ENCODE measurements at regions not wholly inside any gene's neighbourhood (a gene's known extent, or its start where the extent isn't known, plus 50 kb on each side); places are given as distances from the start of the nearest gene placed in this dataset.
A peak's percentile ranks its signal among the peaks of the same experiment; 100 is the strongest.
"Not testable (repeated sequence)": the region's sequence is repeated elsewhere in the genome, so short reads cannot be mapped to it uniquely, and the experiment has no call there.

- H3K27me3 Mint-ChIP-seq, result peaks cover 2% of the 10 kb centered on the region
- H3K4me3 Mint-ChIP-seq, result no peak overlapping the region
- CTCF ChIA-PET, result no interaction called here
- no peaks in the 10 kb centered on the region for H3K9me3 Mint-ChIP-seq
- H3K4me1 Mint-ChIP-seq, result no peaks in the 10 kb centered on the region
- H3K36me3 Mint-ChIP-seq (ENCODE audit: low read depth), result no peaks in the 10 kb centered on the region
- H3K27ac Mint-ChIP-seq, result no peak overlapping the region
- POLR2A ChIA-PET, result no interaction called here
- DNase-seq, result no peak
Measured at GRCh38 chrX:63581906-63582305, 203.1 kb downstream of the ARHGEF9 start.

GRCh38 chrX:63581398-63581797, 203.6 kb downstream of the ARHGEF9 start:
- Mint-ChIP-seq H3K27ac (no peak overlapping the region), H3K27me3 (peaks cover 2% of the 10 kb centered on the region), H3K9me3 (no peaks in the 10 kb centered on the region), H3K4me1 (no peaks in the 10 kb centered on the region), H3K36me3 (ENCODE audit: low read depth) (no peaks in the 10 kb centered on the region), H3K4me3 (no peak overlapping the region)
- CTCF ChIA-PET, result no interaction called here
- DNase-seq, result no peak
- POLR2A ChIA-PET, result no interaction called here

GRCh38 chrX:63576533-63576932, 208.5 kb downstream of the ARHGEF9 start:
- H3K9me3 Mint-ChIP-seq, result no peaks in the 10 kb centered on the region
- H3K27ac Mint-ChIP-seq, result no peak overlapping the region
- CTCF ChIA-PET, result no interaction called here

GRCh38 chrX:63575700-63576099, 209.3 kb downstream of the ARHGEF9 start:
- CTCF ChIA-PET; H3K27ac Mint-ChIP-seq; H3K9me3 Mint-ChIP-seq; H3K27me3 Mint-ChIP-seq; POLR2A ChIA-PET; H3K4me1 Mint-ChIP-seq; DNase-seq; H3K4me3 Mint-ChIP-seq; H3K36me3 Mint-ChIP-seq (ENCODE audit: low read depth): not testable (repeated sequence)

More at GRCh38 chrX:63576533-63576932, 208.5 kb downstream of the ARHGEF9 start:
- POLR2A ChIA-PET, result no interaction called here
- H3K4me3 Mint-ChIP-seq, result no peak overlapping the region
- peaks cover 4% of the 10 kb centered on the region for H3K27me3 Mint-ChIP-seq
- H3K4me1 Mint-ChIP-seq, result no peaks in the 10 kb centered on the region
- DNase-seq, result no peak
- H3K36me3 Mint-ChIP-seq (ENCODE audit: low read depth), result no peaks in the 10 kb centered on the region

GRCh38 chrX:63566856-63567255, 215.7 kb upstream of the SPIN4 start:
- POLR2A ChIA-PET, result no interaction called here
- CTCF ChIA-PET, result no interaction called here

GRCh38 chrX:63561425-63561824, 210.3 kb upstream of the SPIN4 start:
- H3K9me3 Mint-ChIP-seq, result no peaks in the 10 kb centered on the region
- peaks cover 15% of the 10 kb centered on the region for H3K4me1 Mint-ChIP-seq
- peaks cover 11% of the 10 kb centered on the region for H3K36me3 Mint-ChIP-seq (ENCODE audit: low read depth)
- peak overlapping the region; percentile 98 for H3K4me3 Mint-ChIP-seq
- ChIA-PET CTCF (no interaction called here), POLR2A (no interaction called here)
- DNase-seq, result no peak
- no peak overlapping the region for H3K27ac Mint-ChIP-seq
- H3K27me3 Mint-ChIP-seq, result no peaks in the 10 kb centered on the region

More at GRCh38 chrX:63566856-63567255, 215.7 kb upstream of the SPIN4 start:
- Mint-ChIP-seq H3K27me3 (peaks cover 6% of the 10 kb centered on the region), H3K27ac (no peak overlapping the region), H3K36me3 (ENCODE audit: low read depth) (no peaks in the 10 kb centered on the region), H3K9me3 (peaks cover 2% of the 10 kb centered on the region), H3K4me3 (no peak overlapping the region), H3K4me1 (no peaks in the 10 kb centered on the region)
- DNase-seq, result no peak

GRCh38 chrX:63560601-63561218, 209.6 kb upstream of the SPIN4 start:
- H3K27me3 Mint-ChIP-seq, result no peaks in the 10 kb centered on the region
- H3K4me1 Mint-ChIP-seq, result peaks cover 15% of the 10 kb centered on the region
- POLR2A ChIA-PET, result no interaction called here
- CTCF ChIA-PET, result no interaction called here
- H3K27ac Mint-ChIP-seq, result peak overlapping the region; percentile 87
- peak overlapping the region; percentile 98 for H3K4me3 Mint-ChIP-seq
- peaks cover 11% of the 10 kb centered on the region for H3K36me3 Mint-ChIP-seq (ENCODE audit: low read depth)
- DNase-seq, result peak; percentile 67
- no peaks in the 10 kb centered on the region for H3K9me3 Mint-ChIP-seq

GRCh38 chrX:63551856-63552255, 200.7 kb upstream of the SPIN4 start:
- H3K36me3 Mint-ChIP-seq (ENCODE audit: low read depth), result no peaks in the 10 kb centered on the region
- H3K9me3 Mint-ChIP-seq, result peaks cover 20% of the 10 kb centered on the region
- H3K27me3 Mint-ChIP-seq, result no peaks in the 10 kb centered on the region
- no peaks in the 10 kb centered on the region for H3K4me1 Mint-ChIP-seq
- H3K4me3 Mint-ChIP-seq, result no peak overlapping the region
- CTCF ChIA-PET, result no interaction called here
- H3K27ac Mint-ChIP-seq, result no peak overlapping the region
- POLR2A ChIA-PET, result no interaction called here
- DNase-seq, result no peak

- Mint-ChIP-seq H3K36me3 (ENCODE audit: low read depth) (peaks cover 1% of the 10 kb centered on the region), H3K4me1 (no peaks in the 10 kb centered on the region), H3K9me3 (peaks cover 13% of the 10 kb centered on the region), H3K4me3 (no peak overlapping the region), H3K27ac (no peak overlapping the region), H3K27me3 (no peaks in the 10 kb centered on the region)
- CTCF ChIA-PET, result no interaction called here
- POLR2A ChIA-PET, result no interaction called here
- no peak for DNase-seq
Measured at GRCh38 chrX:63530654-63531053, 179.5 kb upstream of the SPIN4 start.

- no peaks in the 10 kb centered on the region for H3K27me3 Mint-ChIP-seq
- peaks cover 1% of the 10 kb centered on the region for H3K36me3 Mint-ChIP-seq (ENCODE audit: low read depth)
- peaks cover 13% of the 10 kb centered on the region for H3K9me3 Mint-ChIP-seq
- H3K27ac Mint-ChIP-seq, result no peak overlapping the region
- ChIA-PET CTCF (no interaction called here), POLR2A (no interaction called here)
- DNase-seq, result no peak
- no peaks in the 10 kb centered on the region for H3K4me1 Mint-ChIP-seq
- H3K4me3 Mint-ChIP-seq, result no peak overlapping the region
Measured at GRCh38 chrX:63529961-63530360, 178.8 kb upstream of the SPIN4 start.

- H3K27me3 Mint-ChIP-seq, result no peaks in the 10 kb centered on the region
- no peak overlapping the region for H3K27ac Mint-ChIP-seq
- CTCF ChIA-PET, result no interaction called here
- no peak for DNase-seq
- POLR2A ChIA-PET, result no interaction called here
- H3K4me1 Mint-ChIP-seq, result no peaks in the 10 kb centered on the region
- peaks cover 1% of the 10 kb centered on the region for H3K36me3 Mint-ChIP-seq (ENCODE audit: low read depth)
- peaks cover 11% of the 10 kb centered on the region for H3K9me3 Mint-ChIP-seq
- H3K4me3 Mint-ChIP-seq, result no peak overlapping the region
Measured at GRCh38 chrX:63526863-63527262, 175.7 kb upstream of the SPIN4 start.

- Mint-ChIP-seq H3K36me3 (ENCODE audit: low read depth) (peaks cover 2% of the 10 kb centered on the region), H3K4me3 (no peak overlapping the region), H3K27ac (no peak overlapping the region), H3K27me3 (no peaks in the 10 kb centered on the region), H3K4me1 (no peaks in the 10 kb centered on the region), H3K9me3 (peaks cover 5% of the 10 kb centered on the region)
- POLR2A ChIA-PET, result no interaction called here
- DNase-seq, result no peak
- CTCF ChIA-PET, result interaction anchor here (0.6 kb wide), 1 partner anchor 408 kb away, joined by 4 read pairs; no protein-coding TSS in a partner anchor
Measured at GRCh38 chrX:63525491-63525890, 174.4 kb upstream of the SPIN4 start.

GRCh38 chrX:63519368-63519767, 168.2 kb upstream of the SPIN4 start:
- H3K27ac Mint-ChIP-seq; POLR2A ChIA-PET; H3K9me3 Mint-ChIP-seq; H3K4me1 Mint-ChIP-seq; DNase-seq; CTCF ChIA-PET; H3K27me3 Mint-ChIP-seq; H3K36me3 Mint-ChIP-seq (ENCODE audit: low read depth); H3K4me3 Mint-ChIP-seq: not testable (repeated sequence)

- POLR2A ChIA-PET, result no interaction called here
- DNase-seq, result no peak
- H3K4me3 Mint-ChIP-seq, result no peak overlapping the region
- no peaks in the 10 kb centered on the region for H3K9me3 Mint-ChIP-seq
- CTCF ChIA-PET, result no interaction called here
- H3K36me3 Mint-ChIP-seq (ENCODE audit: low read depth), result no peaks in the 10 kb centered on the region
- peaks cover 1% of the 10 kb centered on the region for H3K4me1 Mint-ChIP-seq
- H3K27ac Mint-ChIP-seq, result no peak overlapping the region
- no peaks in the 10 kb centered on the region for H3K27me3 Mint-ChIP-seq
Measured at GRCh38 chrX:63514569-63515080, 163.5 kb upstream of the SPIN4 start.
